ENCODE measurements at regions not wholly inside any gene's neighbourhood (a gene's known extent, or its start where the extent isn't known, plus 50 kb on each side); places are given as distances from the start of the nearest gene placed in this dataset.

DNA sequence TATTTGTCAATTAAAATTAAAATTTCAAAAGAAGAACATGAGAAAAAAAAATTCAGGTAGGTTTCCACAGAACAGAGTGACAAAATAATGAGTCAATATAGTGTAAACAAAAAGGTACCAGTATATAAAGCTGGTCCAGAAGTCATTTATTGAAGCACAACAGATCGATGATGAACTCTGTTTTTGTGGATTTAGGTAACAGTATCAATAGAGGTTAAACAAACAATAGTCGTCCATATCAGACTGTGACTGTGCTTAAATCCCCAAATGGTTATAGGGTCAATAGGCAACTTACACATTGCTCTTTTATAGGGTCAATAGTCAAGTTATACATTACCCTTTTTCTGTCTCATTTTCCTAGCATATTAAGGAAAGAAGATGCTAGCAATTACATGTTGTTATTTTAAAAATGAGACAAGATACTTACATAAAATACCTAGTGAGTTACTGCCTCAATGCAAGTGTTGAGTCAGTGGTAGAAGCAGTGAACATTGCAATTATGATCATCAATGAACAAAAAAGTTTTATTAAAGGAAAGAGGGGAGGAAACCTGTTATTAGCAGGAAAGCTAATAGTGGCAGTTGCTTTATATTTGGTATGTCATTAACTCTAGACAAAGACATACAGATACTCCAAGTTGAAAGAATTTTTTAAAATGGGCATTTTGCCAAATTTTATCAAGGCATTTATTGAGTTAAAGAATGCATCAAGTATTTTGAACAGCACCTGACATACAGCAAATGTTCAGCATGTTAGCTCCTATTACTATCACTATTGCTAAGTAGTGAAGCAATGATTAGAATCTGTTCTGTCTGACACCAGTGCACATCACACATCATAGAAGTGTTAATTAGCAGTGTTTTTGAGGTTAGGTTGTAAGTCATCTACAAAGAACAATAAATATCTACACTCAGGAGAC, 102.9 kb downstream of the CCER1 start:
- no peak for ATAC-seq
- TF ChIP-seq, protein P1, sequence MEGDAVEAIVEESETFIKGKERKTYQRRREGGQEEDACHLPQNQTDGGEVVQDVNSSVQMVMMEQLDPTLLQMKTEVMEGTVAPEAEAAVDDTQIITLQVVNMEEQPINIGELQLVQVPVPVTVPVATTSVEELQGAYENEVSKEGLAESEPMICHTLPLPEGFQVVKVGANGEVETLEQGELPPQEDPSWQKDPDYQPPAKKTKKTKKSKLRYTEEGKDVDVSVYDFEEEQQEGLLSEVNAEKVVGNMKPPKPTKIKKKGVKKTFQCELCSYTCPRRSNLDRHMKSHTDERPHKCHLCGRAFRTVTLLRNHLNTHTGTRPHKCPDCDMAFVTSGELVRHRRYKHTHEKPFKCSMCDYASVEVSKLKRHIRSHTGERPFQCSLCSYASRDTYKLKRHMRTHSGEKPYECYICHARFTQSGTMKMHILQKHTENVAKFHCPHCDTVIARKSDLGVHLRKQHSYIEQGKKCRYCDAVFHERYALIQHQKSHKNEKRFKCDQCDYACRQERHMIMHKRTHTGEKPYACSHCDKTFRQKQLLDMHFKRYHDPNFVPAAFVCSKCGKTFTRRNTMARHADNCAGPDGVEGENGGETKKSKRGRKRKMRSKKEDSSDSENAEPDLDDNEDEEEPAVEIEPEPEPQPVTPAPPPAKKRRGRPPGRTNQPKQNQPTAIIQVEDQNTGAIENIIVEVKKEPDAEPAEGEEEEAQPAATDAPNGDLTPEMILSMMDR (IDR thresholded peaks at IDR 0.05), result no peak
- intact Hi-C loops (cut with DNase I), result loop anchor here in 1 of 2 donors (10.0 kb wide), 1 partner anchor 1307 kb away; no protein-coding TSS in a partner anchor

GRCh38 chr12:90842477-90842876, 112.5 kb downstream of the CCER1 start:
- Histone ChIP-seq H3K36me3 (ENCODE audit: insufficient read depth in 1 of 2, low read depth in 1 of 2) (no peaks in the 10 kb centered on the region), H3K27me3 (ENCODE audit: insufficient read depth in 3 of 3, low read length in 2 of 3) (no peaks in the 10 kb centered on the region)

More for the DNA sequence above, 102.9 kb downstream of the CCER1 start:
- H3K36me3 ChIP-seq (ENCODE audit: insufficient read depth in 1 of 2, low read depth in 1 of 2), result no peaks in the 10 kb centered on the region
- H3K27me3 ChIP-seq (ENCODE audit: insufficient read depth in 3 of 3, low read length in 2 of 3), result no peaks in the 10 kb centered on the region
- no peak overlapping the region for H3K27ac ChIP-seq
- H3K4me3 ChIP-seq, result no peak overlapping the region
- H3K9me3 ChIP-seq, result no peaks in the 10 kb centered on the region
- WGBS, 3 donors, result 70 to 78% (median 77%) methylated on average over 2 of the region's 2 CpGs
- no peak for DNase-seq
- no peaks in the 10 kb centered on the region for H3K4me1 ChIP-seq

DNA sequence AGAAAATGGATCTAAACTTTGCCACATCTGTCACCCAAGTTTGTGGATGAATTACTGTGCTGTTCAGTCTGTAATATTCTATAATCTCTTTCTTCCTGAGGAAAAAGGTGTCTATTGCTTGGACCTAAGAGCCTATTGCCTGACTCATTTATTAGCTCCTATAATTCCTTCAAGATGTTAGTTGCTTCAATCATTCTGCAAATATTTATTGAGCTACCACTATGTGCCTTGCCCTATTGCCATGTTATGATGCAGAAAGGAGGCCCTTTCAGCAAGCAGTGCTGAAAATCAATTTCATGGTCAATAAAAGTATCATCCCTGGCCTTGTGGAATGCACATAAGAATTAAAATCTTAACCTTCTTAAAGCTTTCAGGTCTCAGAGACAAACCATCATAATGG, 113.6 kb downstream of the CCER1 start:
- no peaks in the 10 kb centered on the region for H3K4me1 ChIP-seq
- TF ChIP-seq, protein P1 (IDR thresholded peaks at IDR 0.05), result no peak

More at GRCh38 chr12:90842477-90842876, 112.5 kb downstream of the CCER1 start:
- ATAC-seq (no peak), DNase-seq (no peak)
- H3K4me1 ChIP-seq, result no peaks in the 10 kb centered on the region
- no peak overlapping the region for H3K27ac ChIP-seq
- H3K4me3 ChIP-seq, result no peak overlapping the region
- 35 to 47% (median 36%) methylated on average over 4 of the region's 4 CpGs for WGBS, 3 donors
- no peaks in the 10 kb centered on the region for H3K9me3 ChIP-seq
- TF ChIP-seq, protein P1 (IDR thresholded peaks at IDR 0.05), result no peak
- intact Hi-C loops (cut with DNase I), result no loop called here

DNA sequence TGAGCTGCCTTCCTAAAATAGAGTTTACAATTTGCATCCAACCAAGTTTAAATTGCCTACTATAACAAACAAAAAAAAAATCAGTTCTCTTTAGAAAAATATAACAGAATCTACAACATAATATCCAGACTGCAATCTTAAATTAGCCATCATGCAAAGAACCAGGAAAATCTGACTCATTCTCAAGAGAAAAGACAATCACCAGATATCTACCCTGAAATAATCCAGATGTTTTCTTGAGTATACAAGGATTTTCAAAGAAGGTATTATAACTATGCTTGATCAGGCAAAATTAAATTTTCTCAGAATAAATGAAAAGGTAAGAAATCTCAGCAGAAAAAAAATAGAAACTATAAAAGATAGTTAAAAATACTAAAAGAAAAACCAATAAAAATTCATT, 115.6 kb downstream of the CCER1 start:
- Histone ChIP-seq H3K4me3 (no peak overlapping the region), H3K9me3 (no peaks in the 10 kb centered on the region), H3K27ac (no peak overlapping the region), H3K36me3 (ENCODE audit: insufficient read depth in 1 of 2, low read depth in 1 of 2) (no peaks in the 10 kb centered on the region), H3K4me1 (no peaks in the 10 kb centered on the region), H3K27me3 (ENCODE audit: insufficient read depth in 3 of 3, low read length in 2 of 3) (no peaks in the 10 kb centered on the region)
- DNase-seq (no peak), ATAC-seq (no peak)
- TF ChIP-seq, protein P1 (IDR thresholded peaks at IDR 0.05), result no peak
- intact Hi-C loops (cut with DNase I), result no loop called here

More for the DNA sequence above, 113.6 kb downstream of the CCER1 start:
- H3K4me3 ChIP-seq, result no peak overlapping the region
- DNase-seq (no peak), ATAC-seq (no peak)
- no peaks in the 10 kb centered on the region for H3K27me3 ChIP-seq (ENCODE audit: insufficient read depth in 3 of 3, low read length in 2 of 3)
- no peaks in the 10 kb centered on the region for H3K36me3 ChIP-seq (ENCODE audit: insufficient read depth in 1 of 2, low read depth in 1 of 2)
- intact Hi-C loops (cut with DNase I), result no loop called here
- no peak overlapping the region for H3K27ac ChIP-seq
- no peaks in the 10 kb centered on the region for H3K9me3 ChIP-seq

Data from psoas muscle (tissue), 7 donors.